WI38 (cell line): ENCODE measurements at regions not wholly inside any gene's neighbourhood (a gene's known extent, or its start where the extent isn't known, plus 50 kb on each side); places are given as distances from the start of the nearest gene placed in this dataset.

Source experiments
- H3K4me3 ChIP-seq: 2 replicates; pipeline ENCODE4 v1.5.1; 2011; ENCODE audit warnings: low read depth, mild to moderate bottlenecking, control low read depth, low read length
- CTCF ChIP-seq: IDR thresholded peaks from 2 replicates; pipeline ENCODE4 v1.5.1; 2012; ENCODE audit warnings: low read depth, mild to moderate bottlenecking, control low read depth, low read length

DNA sequence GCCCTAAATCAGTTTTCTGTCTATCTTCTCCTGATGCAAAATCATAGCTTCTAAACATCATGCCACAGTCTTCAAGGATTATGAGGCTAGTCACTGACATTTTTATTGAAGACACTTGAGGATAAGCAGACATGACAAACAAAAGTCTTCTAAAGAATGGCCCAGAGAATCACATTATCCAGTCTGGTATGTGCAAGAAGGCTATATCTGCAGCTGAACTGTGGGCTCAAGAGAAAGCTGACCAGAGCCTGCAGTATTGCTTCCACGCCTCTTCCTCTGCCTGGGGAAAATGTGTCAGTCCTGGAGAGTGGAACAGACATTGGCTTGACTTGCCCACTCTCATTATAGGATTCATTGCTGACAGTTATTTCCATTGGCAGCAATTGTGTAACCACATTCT lies 553.5 kb downstream of the SPOCK3 start:
- no peak overlapping the region for H3K4me3 ChIP-seq
- no peak for TF ChIP-seq CTCF

DNA sequence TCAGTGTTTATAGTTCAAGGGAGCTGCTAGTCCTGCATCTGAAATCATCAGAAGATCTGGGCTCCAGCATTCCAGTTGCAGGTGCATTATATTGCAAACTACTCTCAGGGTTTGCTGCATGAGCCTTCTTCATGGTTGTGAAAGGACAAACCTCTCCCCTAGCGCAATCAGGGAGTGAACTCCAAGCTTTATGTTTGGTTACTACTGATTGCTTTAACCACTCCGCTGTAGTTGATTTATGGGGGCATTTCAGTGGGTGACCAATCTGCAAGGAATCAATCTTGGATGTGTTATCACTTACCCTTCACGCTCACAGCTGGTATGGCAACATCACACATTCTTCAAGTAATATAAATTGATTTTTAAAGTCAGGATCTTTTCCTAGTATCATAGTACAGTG lies 552.1 kb downstream of the SPOCK3 start:
- TF ChIP-seq CTCF: no peak
- no peak overlapping the region for H3K4me3 ChIP-seq
